CD4-positive, alpha-beta T cell treated with Interleukin-21 for 1 hour (primary cell): ENCODE measurements at regions not wholly inside any gene's neighbourhood (a gene's known extent, or its start where the extent isn't known, plus 50 kb on each side); places are given as distances from the start of the nearest gene placed in this dataset.

Source experiments
- DNase-seq: peaks from one replicate; pipeline ENCODE4 v3.0.0-alpha.2; 2020

DNA sequence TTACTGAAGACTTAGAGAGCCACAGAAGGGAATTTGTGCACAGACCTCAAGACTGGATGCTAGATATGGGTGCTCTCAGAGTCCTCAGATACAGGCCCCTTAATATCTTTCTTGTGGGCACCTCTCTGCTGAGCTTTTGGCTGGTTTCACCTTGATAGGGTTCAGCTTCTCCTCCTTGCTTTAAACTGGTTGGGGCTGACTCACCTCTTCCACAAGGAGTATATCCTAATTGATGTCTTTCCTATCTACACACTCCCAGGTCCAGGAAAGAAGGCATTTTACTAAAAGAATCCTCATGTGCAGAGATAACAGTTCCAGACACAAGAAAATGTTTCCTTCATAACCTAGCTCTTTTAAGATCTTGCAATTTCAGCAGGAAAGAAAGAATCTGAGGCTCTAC, 284.4 kb downstream of the NDFIP2 start:
- no peak for DNase-seq

DNA sequence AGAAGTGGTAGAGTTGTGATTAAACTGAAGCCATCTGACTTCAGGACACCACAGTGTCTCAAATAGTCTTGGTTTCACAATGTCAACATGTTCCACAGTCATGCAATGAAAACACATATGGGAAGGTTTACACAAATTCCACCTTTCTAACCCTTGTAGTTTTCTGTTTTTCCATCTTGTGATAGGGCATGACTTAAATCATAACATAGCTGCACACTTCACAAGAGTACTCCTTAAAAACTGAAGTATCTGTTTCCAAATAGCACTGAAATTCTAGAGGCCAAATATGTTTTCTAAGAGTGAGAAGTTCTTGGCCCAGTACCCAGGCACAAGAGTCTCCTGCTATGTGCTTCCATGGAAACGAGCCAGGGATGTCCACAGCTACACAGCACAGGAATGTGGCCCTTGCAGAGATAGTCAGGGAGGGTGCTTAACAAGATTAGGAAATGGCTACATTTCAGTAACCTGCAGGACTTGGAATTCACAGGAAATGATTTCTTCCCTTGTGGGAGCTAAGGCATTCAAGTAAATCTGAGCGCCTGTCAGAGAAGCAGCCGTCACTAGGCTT, 269.1 kb downstream of the NDFIP2 start:
- no peak for DNase-seq

DNA sequence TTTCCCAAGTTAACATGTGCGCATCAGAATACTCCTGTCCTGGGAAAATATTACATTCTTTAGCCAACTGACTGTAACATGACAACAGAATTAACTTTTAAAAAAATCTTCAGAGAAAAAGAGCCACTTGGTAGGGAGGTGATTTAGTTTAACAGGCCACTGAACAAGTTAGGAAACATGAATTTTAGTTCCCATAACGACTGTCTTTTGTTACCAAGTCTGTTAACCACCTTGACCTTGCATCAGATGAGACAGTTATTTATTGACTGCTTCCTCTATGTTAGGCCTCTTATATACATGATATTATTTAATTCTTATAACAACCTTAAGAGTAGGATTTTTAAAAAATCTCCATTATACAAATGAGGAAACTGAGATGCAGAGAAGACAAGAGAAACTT, 268.6 kb downstream of the NDFIP2 start:
- DNase-seq = no peak

- no peak for DNase-seq
Observed at GRCh38 chr13:79745081-79745480, 264.1 kb downstream of the NDFIP2 start.

- DNase-seq = no peak
Observed at GRCh38 chr13:79742923-79743322, 262.0 kb downstream of the NDFIP2 start.

- no peak for DNase-seq
Observed at GRCh38 chr13:79740991-79741390, 260.0 kb downstream of the NDFIP2 start.

GRCh38 chr13:79736356-79736755, 255.4 kb downstream of the NDFIP2 start:
- DNase-seq = no peak

GRCh38 chr13:79735228-79735627, 254.3 kb downstream of the NDFIP2 start:
- no peak for DNase-seq

GRCh38 chr13:79727086-79727485, 246.1 kb downstream of the NDFIP2 start:
- DNase-seq = no peak

- no peak for DNase-seq
Observed at GRCh38 chr13:79725841-79726240, 244.9 kb downstream of the NDFIP2 start.

- DNase-seq = no peak
Observed at GRCh38 chr13:79724348-79725103, 243.6 kb downstream of the NDFIP2 start.

- no peak for DNase-seq
Observed at GRCh38 chr13:79723519-79724024, 242.6 kb downstream of the NDFIP2 start.

DNA sequence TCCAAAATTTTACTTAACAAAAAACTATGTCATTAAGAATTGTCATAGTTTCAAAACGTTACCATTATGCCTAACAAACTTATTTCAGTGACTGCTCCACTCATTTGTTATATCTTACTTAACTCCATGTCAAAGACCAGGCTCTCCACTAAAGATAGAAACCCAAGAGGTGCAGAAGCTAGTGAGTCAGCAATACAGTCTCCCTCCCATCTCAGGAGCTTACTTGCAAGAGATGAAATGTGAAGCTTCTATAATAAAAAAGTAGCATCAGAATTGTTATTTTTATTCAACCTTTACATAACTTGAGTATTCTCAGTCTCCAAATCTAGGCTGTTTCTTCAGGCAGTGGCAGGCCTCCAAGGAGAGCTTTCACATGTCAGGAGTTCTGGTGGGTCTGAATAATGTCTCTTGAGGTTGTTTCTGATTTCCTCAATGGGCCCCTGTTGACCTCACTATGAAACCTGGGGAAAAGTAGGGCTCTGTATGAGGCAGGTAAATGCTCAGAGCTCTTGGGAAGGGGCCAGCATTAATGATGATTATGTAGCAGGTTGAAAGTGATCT, 242.0 kb downstream of the NDFIP2 start:
- DNase-seq = no peak

- DNase-seq = no peak
Observed at GRCh38 chr13:79716191-79716590, 235.2 kb downstream of the NDFIP2 start.

DNA sequence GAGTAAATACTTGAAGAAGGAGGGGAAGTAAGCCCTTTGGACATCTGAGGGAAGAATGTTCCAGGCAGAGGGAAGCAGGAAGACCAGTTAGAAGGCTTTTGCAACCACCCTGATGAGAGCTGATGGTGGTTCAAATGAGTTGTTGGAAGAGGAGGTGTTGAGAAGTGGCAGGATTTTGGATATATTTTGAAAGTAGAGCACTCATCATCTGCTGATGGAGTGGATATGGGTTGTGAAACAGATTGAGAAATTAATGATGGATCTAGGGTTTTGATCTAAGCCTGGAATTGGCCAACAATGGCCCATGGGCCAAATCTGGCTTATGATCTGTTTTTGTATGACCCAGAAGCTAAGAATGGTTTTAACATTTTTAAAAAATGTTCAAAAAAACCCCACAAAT, 230.7 kb downstream of the NDFIP2 start:
- no peak for DNase-seq

DNA sequence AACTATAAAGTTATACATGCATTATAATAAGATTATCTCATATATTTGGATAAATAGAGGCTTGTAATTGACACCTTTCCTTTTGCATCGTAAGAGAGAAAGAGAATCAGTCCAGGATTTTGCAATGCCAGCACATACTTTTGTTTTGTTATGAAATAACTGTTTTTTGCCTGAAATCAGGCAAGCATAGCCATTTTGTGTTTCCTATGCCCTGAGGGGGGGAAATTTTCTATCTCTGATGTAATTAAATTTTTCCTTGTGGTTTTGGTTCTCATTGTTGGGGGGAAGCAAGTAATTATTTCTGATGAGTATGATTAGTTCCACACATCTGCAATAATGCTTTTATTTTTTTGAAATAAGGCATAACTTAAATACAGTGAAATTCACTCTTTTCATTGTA, 229.4 kb downstream of the NDFIP2 start:
- no peak for DNase-seq

DNA sequence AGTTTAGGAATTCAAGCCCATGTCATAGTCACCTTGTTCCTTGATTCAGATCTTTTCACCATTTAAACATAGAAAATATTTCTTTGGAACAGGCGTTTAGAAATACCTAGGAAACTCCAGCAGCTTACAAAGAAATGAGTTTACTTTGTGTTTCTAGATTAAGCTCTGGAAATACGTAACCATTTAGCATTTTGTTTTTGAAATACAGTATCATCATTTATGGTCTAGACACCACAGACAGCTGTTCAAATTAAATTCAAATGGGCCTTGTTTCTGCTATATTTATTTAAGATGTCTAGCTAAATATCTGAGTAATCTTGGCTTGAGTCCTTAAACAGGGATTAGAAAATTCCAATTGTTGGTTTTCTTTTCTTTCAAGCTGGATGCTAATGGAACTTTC, 228.5 kb downstream of the NDFIP2 start:
- no peak for DNase-seq

DNA sequence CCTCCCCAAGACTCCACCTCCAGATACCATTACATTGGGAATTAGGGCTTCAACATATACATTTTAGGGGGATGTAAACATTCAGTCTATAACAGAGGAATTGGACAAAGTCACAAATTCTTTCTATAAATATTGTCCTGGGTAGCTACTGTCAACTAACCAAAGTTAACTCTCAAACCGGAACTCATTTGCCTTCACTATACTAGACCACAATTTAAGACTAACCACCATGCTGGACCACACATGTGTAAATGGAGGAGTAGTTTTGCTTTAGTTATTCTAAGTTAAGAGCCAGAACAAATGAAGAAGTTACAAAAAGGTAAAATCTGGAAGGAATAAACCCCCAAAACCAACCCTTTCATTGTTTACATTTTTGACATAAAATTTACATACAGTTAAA, 222.8 kb downstream of the NDFIP2 start:
- no peak for DNase-seq

DNA sequence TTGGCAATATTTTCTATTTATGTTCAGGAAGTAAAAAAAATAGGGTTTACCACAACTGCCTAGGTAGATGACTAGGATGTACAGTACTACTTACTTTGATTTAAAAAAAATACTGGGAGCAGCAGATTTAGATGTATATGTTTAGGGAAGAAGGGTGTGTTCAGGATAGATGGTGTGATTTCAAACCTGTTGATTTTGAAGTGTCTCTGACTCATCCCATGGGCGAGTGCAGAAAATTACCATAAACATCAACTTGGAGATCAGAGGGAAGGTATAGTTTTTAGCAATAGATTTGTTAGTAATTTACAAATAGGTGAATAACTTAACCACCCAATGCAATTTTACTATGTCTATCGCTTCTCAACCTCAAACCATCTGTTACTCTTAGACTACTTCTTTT, 214.8 kb downstream of the NDFIP2 start:
- no peak for DNase-seq

- DNase-seq = no peak
Observed at GRCh38 chr13:79692846-79693245, 211.9 kb downstream of the NDFIP2 start.

GRCh38 chr13:79691826-79692225, 210.9 kb downstream of the NDFIP2 start:
- DNase-seq = no peak

- DNase-seq = no peak
Observed at GRCh38 chr13:79688741-79689140, 207.8 kb downstream of the NDFIP2 start.

DNA sequence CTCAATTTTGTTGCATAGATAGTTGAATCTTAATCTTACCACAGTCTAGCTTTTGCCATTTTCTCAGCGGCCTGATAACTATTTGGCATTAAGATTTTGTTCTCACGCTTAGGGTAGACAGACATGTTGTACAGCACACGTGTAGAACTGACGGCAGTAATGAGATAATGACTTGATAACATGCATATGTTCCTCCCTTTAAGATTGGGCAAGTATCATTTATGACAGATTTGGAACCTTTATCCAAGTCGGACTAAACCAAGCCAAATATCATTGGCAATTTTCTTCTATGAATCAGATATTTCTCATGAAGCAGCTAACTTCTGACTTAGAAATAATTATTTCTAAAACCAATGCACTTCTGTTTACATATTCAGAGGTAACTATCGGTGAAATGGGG, 205.5 kb downstream of the NDFIP2 start:
- DNase-seq = no peak

- no peak for DNase-seq
Observed at GRCh38 chr13:79684371-79684770, 203.4 kb downstream of the NDFIP2 start.
